GM19025 (cell line): ENCODE measurements at regions not wholly inside any gene's neighbourhood (a gene's known extent, or its start where the extent isn't known, plus 50 kb on each side); places are given as distances from the start of the nearest gene placed in this dataset.

Experiments used
- ATAC-seq: cut with Tn5 transposase; IDR thresholded peaks from one replicate; pipeline ENCODE4 v1.9.1; 2021; ENCODE audit warnings: mild to moderate bottlenecking, low read depth, moderate library complexity; ENCODE audit not compliant: unreplicated experiment

DNA sequence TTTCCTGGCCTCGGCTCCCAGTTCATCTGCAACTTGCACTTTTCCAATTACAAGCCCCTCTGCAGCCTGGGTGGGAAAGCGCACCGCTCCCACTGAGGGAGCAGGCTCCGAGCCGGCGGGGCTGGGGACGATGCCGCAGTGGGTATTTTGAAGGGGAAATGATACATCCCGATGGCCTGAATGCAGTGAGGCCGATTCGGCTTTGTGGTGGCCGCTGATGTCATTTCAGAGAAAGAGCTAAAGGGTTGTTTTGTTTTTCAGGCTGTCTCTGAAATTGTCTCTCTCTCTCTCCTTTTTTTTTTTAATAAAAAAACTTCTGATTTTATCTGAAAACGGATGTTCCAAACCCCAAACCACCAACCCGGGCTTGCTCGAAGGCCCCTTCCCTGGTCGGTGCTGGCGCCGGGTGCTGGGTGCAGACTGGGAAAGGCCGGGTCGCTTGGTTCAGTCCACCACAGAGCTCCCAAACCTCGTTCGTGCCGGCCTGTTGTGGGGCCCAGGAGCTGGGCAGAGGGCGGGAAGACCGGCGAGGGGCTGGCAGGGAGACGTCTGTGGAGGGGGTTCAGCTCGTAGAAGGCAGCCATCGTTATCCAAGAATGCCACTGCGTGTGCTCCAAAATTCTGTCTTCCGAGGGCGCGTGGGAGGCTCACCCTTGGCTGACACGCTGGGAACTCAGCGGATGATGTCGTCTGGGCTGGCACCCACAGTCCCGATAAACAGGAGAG, 102.8 kb downstream of the FOXL1 start:
- no peak for ATAC-seq

DNA sequence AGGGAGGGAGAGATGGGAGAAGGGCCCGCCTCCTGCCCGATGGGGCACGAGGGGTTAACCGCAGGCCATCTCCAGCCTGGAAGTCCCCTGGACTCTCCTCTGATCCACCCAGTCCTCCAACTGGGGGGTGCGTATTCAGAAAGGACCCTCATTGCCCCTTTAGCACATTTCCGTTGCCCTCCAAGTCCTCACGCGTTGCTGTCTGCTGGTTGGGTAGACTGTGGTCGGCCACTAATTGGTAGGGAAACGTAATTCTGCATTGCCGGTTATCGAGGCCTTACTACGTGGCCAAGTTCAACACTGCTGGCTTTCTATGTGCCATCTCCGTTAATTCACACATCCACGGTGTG, 103.4 kb downstream of the FOXL1 start:
- no peak for ATAC-seq

DNA sequence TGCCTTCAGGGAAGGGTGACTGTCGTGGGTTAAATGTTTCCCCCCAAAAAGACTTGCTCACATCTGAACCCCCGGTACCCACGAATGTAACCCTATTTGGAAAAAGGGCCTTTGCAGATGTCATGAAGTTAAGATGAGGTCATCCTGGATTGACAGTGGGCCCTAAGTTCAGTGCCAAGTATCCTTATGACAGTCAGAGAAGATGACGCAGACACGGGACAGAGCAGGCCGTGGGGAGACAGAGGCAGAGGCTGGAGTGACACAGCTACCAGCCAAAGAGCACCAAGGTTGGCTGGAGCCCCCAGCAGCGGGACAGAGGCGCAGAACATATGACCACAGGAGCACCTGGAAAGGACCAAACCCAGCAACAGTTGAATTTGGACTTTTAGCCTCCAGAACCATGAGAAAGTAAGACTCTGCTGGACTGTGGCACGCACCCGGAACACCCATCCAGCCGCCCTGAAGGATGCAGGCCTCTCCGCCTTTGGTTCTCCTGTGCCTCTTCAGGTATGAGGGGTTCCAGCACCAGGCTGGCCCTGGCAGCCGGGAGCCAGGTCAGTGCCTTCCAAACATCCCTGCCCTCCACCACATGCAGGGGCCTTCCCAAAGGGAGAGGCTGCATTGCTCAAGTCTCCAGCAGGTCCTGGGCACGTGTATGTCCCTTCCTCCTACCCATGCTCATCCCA, 104.0 kb downstream of the FOXL1 start:
- ATAC-seq, result no peak

DNA sequence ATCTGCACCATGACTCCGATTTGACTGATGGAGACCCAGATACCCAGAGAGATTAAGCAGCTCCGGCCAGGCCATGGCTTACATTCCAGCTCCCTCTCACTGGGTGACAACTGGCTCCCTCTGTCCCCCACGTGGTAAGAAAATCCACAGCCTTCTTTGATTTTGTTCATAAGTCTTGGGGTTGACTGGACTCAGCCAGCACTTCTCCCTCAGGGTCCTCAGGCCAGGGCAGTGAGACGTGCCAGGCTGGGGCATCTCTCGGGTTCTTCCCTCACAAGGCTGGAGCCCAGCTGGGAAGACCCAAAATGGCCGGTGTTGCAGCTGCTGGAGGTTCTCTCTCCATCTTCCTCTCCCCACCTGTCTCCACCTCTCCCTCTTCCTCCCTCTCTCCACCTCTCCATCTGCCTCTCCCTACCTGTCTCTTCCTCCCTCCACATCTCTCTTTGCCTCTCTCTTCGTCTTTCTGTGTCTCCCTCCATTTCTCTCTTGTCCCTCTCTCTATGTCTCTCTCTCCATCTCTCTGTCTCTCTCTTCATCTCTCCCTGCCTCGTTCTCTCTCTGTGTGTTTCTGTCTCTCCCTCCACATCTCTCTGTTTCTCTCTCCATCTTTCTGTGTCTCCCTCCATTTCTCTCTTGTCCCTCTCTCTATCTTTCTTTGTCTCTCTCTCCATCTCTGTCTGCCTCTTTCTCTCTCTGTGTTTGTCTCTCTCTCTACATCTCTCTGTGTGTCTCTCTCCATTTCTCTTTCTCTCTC, 105.3 kb downstream of the FOXL1 start:
- ATAC-seq, result no peak

DNA sequence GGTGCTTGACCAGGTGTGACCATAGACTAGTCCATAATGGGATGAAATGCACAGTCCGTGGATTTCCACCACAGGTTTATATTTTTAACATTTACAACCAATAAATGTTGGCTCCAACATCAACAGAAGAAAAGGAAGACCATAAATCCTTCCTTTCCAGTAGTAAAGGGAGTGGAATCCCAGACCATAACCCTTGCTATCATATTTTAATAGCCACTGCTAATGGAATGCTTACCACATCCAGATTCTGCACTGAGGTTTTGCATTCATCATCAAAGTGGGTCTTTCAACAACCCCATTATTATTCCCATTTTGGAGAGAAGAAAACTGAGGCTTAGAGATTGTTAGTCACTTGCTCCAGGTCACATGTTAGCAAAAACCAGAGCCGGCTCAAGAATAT, 106.7 kb downstream of the FOXL1 start:
- ATAC-seq, result no peak

DNA sequence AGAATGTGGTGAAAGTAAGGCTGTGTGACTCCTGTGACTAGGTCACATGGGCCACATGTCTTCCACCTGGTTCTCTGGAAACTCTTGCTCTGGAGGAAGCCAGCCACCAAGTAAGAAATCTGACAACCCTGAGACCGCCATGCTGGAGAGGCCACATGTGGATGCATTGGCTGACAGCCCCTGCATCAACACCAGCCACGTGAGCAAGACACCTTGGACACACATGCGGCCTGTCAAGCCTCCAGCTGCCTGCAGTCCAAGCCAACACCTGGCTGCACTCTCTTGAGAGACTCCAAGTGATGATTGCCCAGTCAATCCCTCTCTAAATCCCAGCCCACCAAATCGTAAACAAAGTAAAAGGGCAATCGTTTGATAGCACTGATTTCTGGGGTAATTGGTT, 112.6 kb downstream of the FOXL1 start:
- no peak for ATAC-seq

DNA sequence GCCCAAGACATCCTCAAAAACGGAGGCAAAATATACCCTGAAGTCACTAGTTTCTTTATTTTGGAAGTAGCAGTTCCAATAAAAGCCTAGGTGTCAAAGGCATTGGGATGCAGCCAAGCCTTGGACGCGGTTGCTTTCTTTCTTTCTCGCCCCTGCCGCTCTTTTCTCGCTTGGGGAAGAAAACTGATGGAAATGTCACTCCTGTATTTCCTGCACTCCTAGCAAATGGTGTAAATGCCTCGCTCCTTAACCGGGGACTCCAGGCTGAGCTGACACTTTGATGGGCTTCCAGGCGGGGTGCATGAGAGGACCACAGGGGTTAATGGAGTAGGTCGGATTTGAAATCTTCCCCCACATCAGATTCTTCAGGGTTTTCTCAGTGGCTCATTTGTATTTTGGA, 114.1 kb downstream of the FOXL1 start:
- ATAC-seq, result no peak

DNA sequence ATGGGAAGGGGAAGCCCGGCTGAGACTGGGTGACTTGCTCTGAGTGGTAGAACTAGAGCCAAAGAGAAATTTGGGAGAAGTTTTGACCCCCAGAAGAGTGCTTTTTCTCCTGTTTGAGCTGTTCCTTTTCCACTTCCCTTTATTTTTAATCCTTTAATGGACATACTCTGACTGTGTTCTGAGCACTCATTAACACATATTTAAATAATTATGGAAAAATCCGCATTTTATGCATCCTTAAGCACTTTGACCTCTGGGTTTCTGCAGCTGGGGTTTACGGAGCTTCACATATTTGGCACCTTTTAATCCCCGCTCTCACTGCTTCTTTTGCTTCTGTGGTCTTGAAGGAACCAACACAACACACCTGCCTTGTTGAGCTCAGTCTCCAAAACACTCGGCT, 114.7 kb downstream of the FOXL1 start:
- no peak for ATAC-seq

DNA sequence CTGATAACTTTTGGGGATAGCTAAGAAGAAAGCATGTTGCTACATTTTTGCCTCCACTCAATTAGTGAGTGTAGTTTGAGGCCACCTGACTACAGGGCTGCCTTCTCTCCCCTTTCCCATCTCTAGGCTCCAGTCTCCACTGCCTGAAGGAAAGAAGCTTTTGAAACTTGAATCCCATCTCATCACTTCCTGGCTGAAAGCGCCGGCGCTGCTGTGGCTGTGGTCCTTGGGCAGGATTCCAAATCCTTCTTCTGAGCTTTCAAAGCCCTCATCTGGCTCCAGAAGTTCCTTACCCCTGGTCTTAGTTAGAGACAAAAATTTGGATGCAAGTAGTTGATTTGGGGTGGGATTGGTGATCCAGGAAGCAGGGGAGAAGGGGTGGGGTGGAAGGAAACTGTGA, 119.4 kb downstream of the FOXL1 start:
- no peak for ATAC-seq

DNA sequence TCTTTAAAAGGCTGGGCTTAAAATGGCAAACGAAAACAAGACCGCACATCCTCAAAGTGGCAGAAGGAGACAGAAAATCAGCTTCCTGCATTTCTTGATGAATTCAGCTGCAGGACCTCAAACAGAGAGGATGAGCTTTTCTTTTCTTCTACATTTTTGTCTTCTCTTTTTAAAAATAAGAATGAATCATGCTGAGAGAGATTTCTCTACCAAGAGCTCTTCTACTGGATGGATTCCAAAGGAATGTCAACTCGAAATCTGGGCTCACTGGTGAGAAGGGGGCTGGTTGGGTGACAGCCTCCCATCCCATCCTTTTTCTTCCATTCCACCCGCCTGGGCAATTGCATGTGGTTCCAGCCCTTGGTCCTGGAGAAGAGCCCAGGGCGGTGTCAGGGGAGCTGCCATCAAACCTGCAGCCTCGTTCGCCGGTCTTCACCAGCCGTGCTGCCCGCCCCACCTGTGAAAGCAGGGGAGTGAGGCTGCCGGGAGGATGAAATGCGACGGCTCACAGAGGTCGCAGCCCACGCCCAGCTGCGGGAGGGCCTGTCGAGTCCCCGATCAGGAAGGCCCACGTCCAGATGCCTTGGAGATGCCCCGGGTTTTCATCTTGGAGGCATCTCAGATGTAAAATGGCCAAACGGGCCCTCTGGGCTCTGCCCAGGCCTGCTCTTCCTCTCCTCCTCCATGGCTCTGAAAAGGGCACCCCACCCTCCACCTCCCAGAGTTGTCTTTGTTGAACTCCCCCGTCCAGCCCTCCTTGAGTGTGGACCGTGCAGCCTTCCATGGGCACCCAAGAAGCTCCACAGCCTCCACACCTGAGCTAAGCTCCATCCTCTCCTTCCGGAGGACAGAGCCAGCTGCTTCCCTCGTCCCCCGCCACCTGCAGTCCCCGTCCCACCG, 121.9 kb downstream of the FOXL1 start:
- ATAC-seq, result no peak

DNA sequence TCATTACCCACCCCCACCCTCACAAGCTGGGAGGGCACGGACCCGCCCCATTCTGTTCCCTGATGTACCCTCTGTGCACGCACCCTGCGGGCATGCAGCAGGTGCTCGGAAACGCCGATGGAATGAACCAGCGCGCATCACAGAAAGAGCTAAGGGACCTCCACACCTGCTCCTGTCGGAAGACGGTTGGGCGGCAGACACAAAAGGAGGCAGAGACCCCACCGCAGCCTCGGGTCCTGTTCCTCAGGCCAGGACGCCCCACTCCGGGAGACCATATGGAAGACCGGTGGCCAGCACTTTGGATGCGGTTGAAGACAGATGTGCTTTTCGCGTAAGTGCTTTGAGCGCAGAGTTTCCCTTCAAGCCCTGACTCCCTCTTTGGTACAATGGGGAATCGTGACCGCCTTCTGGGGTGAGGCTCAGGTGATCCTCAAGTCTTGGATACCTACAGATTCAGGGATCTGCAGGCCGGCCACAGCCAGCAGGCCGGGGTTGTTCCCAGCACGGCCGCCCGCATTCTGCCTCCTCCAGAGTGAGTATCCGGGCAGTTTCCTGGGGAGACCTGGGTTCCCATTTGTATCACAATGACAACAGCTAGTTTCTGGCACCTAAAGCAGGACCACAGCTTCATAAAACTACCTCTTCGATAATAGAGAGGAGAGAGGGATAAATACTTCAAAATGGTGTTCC, 123.1 kb downstream of the FOXL1 start:
- ATAC-seq, result no peak

DNA sequence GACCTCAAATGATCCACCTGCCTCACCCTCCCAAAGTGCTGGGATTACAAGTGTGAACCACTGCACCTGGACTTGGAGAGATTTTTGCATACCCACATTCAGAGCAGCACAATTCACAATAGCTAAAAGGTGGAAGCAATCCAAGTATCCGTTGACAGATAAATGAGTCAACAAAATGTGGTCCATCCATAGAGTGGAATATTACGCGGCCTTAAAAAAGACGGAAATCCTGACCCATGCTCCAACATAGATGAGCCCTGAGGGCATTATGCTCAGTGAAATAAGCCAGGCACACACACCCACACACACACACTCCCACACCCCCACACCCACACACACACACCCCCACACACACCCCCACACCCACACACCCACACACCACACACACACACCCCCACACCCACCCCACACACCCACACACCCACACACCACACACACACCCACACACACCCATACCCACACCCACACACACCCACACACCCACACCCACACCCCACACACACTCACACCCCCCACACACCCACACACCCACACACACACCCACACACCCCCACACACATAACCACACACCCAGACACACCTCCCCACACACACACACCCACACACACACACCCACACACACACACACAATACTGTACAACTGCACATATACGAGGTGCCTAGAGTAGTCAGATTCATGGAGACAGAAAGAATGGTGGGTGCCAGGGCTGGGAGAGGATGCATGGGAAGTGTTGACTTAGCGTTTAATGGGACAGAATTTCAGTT, 124.7 kb downstream of the FOXL1 start:
- no peak for ATAC-seq

DNA sequence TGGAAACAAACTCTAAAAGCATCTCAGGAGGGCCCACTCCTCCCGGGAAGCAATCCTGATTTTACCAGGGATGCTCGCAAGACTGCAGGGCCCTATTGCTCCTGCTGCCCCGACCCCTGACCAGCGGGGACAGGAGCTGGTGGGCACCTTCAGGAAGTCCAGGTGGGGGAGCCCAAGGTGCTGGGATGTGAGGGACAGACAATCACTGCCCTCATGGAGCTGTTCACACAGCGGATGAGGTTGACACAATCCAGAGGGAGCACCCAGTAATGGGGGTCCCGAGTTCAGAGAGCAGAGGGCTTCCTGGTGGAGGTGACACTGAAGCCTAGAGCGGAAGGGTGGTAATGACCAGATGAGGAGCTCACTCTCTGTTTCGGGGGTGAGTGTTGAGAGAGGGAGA, 126.2 kb downstream of the FOXL1 start:
- ATAC-seq, result no peak

DNA sequence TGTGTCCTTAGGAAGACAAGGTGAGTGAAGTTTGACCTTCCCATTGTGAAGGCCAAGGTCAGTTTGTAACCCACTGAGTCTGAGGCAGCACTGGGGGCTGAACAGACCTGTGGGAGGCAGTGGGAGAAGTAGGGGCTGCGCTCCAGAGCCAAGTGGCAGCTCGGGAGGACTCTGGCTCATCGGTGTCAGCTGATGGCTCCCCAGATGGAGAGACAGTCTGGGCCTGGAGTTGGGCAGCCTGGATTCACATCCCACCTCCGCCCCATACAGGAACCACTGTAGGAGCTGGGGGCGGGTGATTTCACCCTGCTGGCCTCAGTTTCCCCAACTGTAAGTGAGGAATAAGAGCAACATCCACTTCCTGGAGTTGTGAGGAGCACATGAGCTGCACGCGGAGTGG, 128.4 kb downstream of the FOXL1 start:
- no peak for ATAC-seq

DNA sequence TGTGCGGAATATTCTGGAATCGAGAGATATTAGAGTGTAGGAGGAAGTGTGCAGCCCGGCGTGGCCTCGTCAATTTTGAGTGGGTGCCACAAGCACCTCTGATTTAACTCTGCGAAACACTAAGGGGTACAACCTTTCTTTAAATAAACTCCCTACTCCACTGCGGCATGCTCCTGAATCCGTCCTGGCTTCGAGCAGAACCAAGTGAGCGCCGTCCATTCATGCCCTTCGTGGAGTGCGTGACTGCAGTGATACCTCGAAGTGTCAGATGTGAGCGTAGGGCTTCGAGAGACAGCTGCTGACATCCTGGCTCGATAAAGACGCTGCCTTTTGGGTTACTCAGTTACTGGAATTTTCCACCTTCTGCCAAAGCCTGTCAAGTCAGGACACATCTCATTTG, 128.8 kb downstream of the FOXL1 start:
- ATAC-seq, result no peak

DNA sequence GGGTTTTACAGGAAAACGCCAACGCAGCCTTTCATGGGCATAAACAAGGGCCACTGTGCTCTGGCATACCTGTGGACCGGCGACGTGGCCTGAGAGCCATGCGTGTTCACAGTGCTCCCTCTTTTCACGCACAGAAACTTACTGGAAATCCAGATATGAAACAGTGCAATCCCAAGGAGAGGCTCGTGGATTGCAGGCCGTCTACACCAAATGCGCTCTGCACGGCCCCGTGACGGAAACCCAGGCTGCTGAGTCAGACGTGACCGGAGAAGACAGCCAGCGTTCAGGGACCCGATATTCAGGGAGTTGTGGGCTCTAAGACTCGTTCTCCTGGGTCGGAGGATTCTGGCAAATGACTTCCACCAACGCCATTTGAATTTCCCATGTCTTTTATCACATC, 129.2 kb downstream of the FOXL1 start:
- ATAC-seq, result no peak

DNA sequence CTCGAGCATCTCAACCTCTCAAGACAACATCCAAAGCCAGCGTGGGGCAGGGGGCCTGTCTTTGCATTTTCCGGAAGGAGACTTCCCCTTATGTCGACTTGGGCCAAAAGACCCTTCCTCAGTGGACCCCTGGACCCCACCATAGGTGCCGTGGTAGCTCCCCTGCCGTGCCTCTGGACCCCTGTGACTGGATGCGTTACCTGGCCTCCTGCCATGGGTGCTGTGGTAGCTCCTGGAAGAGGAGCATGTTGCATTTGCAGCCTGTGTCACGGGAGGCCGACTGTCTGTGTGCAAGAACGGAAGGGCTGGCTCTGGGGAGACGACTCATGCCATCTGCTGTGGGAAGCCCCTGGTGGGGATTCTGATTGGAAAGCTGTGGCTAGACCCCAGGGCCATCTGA, 130.1 kb downstream of the FOXL1 start:
- ATAC-seq, result no peak

DNA sequence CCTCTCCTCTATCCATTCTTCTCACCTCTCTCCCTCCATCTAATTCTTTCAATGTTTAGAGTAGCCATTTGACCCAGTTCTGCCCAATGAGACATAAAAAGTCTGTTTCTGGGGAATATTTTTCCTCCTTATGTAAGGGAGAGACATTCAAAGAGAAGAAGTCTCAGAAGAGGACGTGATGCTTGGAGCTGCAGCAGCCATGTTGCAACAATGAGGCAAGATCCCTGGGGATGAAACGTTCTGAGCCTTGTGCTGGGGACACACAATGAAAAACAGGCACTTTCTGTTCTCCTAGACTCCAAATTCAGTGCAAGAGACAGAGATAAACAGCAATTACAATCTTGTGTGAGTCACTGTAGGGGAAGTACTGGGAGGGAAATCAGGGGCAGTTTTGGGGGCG, 130.8 kb downstream of the FOXL1 start:
- ATAC-seq, result no peak

DNA sequence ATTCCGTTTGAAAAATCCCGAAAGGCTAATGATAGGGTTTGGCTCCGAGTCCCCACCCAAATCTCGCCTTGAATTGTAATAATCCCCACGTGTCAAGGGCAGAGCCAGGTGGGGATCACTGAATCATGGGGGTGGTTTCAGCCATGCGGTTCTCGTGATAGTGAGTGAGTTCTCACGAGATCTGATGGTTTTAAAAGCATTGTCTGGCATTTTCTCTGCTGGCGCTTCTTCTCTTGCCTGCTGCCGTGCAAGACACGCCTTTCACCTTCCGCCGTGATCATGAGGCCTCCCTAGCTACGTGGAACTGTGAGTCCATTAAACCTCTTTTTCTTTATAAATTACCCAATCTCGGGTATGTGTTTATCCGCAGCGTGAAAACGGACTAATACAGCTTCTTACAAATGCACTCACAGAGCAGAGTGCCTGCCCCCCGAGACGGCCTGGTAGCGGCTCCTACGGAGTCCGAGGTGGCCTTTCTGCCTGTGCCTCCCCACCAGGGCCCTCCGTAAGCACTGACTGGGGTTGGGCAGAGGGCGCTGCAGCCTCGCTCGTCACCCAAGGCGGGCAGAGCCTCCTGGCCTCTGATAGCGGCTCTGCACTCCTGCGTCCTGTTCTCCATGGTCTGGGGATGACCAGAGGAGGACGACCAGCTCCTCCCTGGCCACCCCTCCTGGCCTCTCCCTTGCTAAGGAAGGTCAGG, 131.7 kb downstream of the FOXL1 start:
- ATAC-seq, result no peak
